Rectal smooth muscle tissue (tissue), 1 donor: ENCODE measurements at regions not wholly inside any gene's neighbourhood (a gene's known extent, or its start where the extent isn't known, plus 50 kb on each side); places are given as distances from the start of the nearest gene placed in this dataset.

Experiments
- H3K27ac ChIP-seq: one replicate; pipeline ENCODE4 v1.7.0; 2013; ENCODE audit warnings: low read depth, low read length, inconsistent platforms
- H3K27me3 ChIP-seq: one replicate; pipeline ENCODE4 v1.7.0; 2013; ENCODE audit warnings: low read length; ENCODE audit not compliant: control insufficient read depth, insufficient read depth
- H3K36me3 ChIP-seq: one replicate; pipeline ENCODE4 v1.7.0; 2013; ENCODE audit warnings: low read length; ENCODE audit not compliant: control insufficient read depth, insufficient read depth
- H3K4me1 ChIP-seq: one replicate; pipeline ENCODE4 v1.7.0; 2013; ENCODE audit warnings: low read length; ENCODE audit not compliant: control insufficient read depth, insufficient read depth
- H3K4me3 ChIP-seq: one replicate; pipeline ENCODE4 v1.7.0; 2013; ENCODE audit warnings: low read length
- H3K9ac ChIP-seq: one replicate; pipeline ENCODE4 v1.7.0; 2013; ENCODE audit warnings: low read length

DNA sequence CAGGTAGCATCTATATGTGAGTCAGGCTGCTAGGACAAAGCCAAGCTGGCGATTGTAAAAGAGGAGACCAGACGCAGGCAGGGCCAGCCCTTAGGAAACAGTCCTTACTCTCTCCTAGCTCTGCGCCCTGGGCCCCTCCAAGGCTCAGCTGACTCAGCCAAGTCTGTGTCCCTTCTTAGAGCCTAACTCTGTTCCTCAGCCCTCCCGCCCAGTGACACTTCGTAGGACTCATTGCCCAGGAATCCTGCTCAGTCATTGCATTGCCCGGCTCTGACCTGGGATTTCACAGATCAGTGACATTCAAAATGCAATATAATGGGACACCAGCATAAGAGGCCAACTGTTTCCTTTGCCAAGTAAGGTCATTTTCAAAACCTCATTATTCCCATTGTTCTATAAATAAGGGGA is 244.2 kb downstream of the TLE3 start:
- Histone ChIP-seq H3K27me3 (no peaks in the 10 kb centered on the region), H3K4me3 (no peak overlapping the region), H3K4me1 (no peaks in the 10 kb centered on the region), H3K27ac (no peak overlapping the region), H3K36me3 (no peaks in the 10 kb centered on the region), H3K9ac (no peak overlapping the region)

DNA sequence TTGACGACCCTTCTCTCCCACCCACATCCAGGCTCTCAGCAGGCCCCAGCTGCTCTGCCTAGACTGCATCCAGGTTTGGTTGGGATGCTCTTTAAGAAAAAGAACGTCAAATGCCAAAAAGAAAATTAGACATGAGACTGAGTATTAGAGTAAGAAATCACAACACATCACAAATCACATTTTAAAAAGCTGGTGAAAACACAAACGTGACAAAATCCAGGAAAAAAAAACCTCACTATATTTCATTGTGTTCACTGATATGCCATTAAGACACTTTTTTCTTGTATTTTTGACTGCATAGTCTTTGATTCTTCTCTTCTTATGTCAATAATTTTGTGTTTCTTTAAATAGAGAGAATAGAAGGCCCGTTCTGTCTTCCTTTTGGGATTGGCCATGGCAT is 243.7 kb downstream of the TLE3 start:
- H3K4me3 ChIP-seq = no peak overlapping the region
- H3K4me1 ChIP-seq = no peaks in the 10 kb centered on the region
- no peaks in the 10 kb centered on the region for H3K27me3 ChIP-seq
- H3K27ac ChIP-seq = no peak overlapping the region
- no peak overlapping the region for H3K9ac ChIP-seq
- H3K36me3 ChIP-seq = no peaks in the 10 kb centered on the region

DNA sequence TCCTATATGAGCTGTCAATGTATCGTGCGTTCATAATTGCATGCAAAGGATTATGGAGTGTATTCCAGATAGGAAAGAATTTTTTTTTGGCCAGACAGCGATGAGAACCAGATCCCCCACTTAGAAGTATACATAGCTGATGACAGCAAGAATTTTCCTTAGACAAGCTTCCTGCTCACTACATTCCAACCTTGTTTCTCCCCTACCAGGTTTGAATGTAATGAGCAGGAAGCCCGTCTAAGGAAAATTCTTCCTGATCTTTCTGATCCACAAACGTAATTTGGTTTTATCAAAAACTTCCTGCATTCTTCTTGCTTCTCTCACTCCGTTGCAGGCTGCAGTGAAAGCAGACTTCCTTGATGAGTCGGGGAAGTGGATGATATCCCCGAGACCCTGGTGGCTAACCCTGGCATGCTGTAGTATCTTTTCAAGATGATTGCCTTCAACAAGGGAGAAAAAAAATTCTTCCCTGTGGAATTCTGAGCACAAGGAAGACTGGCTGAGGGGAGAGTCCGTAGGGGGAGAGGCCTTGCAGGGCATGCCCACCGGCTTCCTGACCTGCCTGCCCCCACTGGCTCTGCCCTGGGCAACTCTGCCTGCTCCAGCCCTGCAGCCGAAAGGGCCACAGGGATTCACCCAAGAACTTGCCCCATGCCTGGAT is 243.1 kb downstream of the TLE3 start:
- H3K27ac ChIP-seq = no peak overlapping the region
- no peak overlapping the region for H3K9ac ChIP-seq
- H3K4me3 ChIP-seq = no peak overlapping the region
- no peaks in the 10 kb centered on the region for H3K36me3 ChIP-seq
- no peaks in the 10 kb centered on the region for H3K27me3 ChIP-seq
- no peaks in the 10 kb centered on the region for H3K4me1 ChIP-seq

DNA sequence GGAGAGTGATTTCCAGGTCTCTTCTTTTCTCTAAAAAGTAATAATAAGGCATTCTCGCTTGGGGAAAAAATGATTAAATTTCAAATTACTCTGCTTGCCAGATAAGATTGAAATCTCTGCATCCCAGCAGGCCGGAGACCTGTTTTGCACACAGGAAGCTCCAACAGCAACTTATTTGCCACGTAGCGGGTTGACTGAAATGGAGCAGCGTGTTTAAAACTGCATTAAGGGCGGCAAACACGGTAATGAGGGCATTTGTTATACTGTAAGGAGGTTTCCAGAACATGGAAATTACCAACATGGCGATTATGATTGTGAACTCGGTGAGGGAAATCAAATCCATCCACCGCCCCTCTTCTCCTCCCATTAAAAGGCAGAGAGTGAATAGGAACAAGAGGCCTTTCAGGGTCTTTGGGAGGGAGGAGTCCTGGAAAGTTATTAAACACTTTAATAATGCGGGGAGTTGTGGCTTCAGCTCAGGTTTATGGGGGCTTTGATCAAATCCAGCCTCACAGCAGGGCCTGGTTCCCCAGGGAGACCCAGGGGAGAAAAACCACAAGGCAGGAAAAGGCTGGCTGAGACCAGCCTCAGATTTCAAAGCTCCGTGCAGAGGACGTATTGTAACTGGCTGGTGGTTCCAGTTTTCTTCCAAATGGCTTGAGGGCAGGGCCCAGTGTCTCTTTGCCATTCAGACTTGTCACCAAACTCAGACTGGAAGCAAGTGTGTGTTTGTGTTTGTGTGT is 242.3 kb downstream of the TLE3 start:
- Histone ChIP-seq H3K4me1 (no peaks in the 10 kb centered on the region), H3K9ac (no peak overlapping the region), H3K36me3 (no peaks in the 10 kb centered on the region), H3K27ac (no peak overlapping the region), H3K4me3 (no peak overlapping the region), H3K27me3 (no peaks in the 10 kb centered on the region)

DNA sequence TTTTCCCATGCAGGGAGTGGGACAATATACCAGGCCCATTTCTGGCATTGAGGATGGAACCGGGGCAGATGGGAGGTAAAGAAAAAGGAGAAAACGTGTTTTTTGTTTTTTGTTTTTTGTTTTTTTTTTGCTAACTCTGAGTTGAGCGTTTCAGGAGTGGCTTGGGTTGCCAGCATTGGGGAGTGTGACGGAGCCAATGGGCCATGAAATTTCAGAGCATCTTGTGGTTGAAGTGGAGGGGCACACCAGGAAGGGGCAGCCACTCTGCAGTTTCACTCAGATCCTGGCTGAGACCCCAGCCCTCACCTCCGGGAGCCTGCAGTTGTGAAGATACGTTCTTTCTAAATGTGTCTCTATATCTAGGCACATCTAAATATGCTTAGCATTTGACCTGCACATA is 240.5 kb downstream of the TLE3 start:
- no peaks in the 10 kb centered on the region for H3K4me1 ChIP-seq
- no peak overlapping the region for H3K4me3 ChIP-seq
- no peak overlapping the region for H3K27ac ChIP-seq
- H3K27me3 ChIP-seq = peaks cover 6% of the 10 kb centered on the region
- H3K36me3 ChIP-seq = no peaks in the 10 kb centered on the region
- no peak overlapping the region for H3K9ac ChIP-seq

DNA sequence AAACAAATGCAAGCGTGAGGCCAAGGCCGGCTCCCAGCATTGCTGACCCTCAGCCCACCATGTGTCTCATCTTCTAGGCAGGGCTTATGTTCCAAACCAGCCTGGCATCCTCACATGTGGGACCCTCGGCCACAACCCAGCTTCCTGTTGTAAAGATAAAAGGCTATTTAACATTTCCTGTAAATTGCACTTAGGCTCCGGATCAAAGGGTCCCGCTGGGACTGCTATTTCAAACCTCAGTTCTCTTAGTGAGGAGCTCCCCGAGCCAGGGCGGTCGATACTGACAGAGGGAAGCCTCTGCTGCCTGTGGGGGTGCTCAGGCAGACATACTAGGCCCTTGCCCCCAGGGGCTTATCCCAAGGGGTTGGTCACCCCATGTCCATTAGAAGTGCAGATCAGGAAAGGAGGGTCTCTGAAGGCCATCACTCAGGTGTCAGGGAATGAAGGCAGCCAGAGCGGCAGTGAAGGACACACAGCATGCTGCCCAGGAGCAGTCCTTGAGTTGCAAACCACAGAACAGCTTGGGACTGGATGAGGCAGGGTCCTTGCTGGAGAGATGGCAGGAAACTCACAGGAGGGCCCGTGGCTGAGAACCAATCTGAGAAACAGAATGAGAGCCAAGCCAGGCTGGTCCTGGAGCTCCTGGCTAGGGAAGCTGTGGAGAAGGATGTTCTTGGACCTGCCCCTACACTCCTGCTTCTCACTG is 239.9 kb downstream of the TLE3 start:
- Histone ChIP-seq H3K9ac (no peak overlapping the region), H3K4me1 (no peaks in the 10 kb centered on the region), H3K36me3 (no peaks in the 10 kb centered on the region), H3K4me3 (no peak overlapping the region), H3K27me3 (peaks cover 6% of the 10 kb centered on the region), H3K27ac (no peak overlapping the region)

DNA sequence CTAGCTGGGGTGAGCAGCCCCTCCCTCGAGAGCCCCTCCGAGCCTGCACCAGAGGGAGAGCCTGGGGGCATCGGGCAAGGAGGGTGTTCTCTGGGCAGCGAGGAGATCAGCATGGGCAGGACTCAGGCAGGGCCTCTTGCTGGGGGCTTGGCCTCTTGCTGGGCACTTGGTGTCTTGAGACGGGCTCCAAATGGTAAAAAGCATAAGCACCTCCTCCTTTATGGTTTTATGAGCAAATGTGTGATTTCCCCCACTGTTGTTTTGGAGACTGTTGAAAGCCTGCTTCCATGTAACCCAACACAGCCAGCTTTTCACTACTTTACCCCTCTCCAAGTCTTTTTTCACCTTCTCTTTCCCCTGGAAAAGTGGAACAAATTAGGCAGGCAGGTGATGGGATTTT is 239.3 kb downstream of the TLE3 start:
- Histone ChIP-seq H3K4me3 (no peak overlapping the region), H3K27me3 (peaks cover 6% of the 10 kb centered on the region), H3K27ac (no peak overlapping the region), H3K9ac (no peak overlapping the region), H3K4me1 (no peaks in the 10 kb centered on the region), H3K36me3 (no peaks in the 10 kb centered on the region)

DNA sequence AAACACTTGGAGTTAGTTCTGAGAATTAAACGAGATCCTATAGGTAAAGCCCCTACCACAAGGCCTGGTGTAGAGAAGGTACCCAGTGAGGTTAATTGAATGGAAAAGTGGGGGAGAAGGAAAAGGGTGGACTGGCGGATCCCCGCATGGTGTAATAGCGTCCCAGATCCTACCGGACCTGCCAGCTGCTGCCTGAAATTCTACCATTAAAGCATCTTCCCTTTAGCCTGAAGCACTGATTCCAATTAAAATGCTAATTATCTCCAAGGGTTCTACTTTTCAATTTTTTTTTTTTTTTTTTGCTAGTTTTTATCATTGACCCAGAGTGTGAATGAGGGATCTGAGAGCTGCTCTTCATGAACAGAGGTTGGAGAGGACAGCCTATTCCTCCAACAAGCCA is 237.9 kb downstream of the TLE3 start:
- Histone ChIP-seq H3K9ac (no peak overlapping the region), H3K4me1 (no peaks in the 10 kb centered on the region)

DNA sequence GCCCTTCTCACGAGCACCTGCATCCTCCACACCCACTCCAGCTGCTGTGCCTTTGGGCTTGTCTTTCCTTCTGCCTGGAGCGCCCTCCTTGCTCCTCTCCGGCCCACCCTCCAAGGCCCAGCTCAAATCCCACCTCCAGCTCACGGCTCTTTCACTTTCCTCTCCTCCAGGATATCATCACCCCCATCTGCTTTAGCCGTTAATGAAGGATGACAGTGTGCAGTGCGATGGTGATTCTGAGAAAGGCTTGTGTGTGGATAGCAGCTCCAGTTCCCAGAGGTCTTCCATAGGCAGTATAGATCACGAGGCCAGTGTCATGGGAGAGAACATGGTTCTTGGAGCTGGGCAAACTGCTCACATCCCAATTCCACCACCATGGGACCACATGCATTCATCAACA is 237.4 kb downstream of the TLE3 start:
- Histone ChIP-seq H3K4me3 (no peak overlapping the region), H3K27me3 (peaks cover 6% of the 10 kb centered on the region), H3K4me1 (no peaks in the 10 kb centered on the region), H3K36me3 (no peaks in the 10 kb centered on the region), H3K27ac (no peak overlapping the region), H3K9ac (no peak overlapping the region)

More for the DNA sequence above, 237.9 kb downstream of the TLE3 start:
- Histone ChIP-seq H3K27ac (no peak overlapping the region), H3K4me3 (no peak overlapping the region), H3K36me3 (no peaks in the 10 kb centered on the region), H3K27me3 (peaks cover 6% of the 10 kb centered on the region)

DNA sequence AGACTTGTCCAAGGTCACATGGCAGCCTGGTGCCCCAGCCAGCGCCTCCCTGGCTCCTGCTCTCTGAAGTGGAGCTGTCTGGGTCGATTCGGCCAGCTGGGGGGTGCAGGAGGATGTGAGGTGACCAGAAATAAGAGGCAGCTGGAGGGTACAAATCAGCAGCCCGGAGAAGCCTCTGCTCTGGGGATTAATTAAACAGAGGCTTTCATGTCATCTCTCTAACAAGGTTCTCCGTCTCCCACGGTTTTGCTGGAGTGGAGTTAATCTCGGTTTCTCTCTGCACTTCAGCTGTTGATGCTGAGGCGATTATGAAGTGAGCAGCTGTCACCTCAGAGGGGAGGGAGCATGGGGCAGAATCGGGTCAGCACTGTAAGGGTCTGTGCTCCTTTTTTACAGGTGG is 236.8 kb downstream of the TLE3 start:
- Histone ChIP-seq H3K4me3 (no peak overlapping the region), H3K36me3 (no peaks in the 10 kb centered on the region), H3K27ac (no peak overlapping the region), H3K9ac (no peak overlapping the region), H3K27me3 (peaks cover 6% of the 10 kb centered on the region), H3K4me1 (no peaks in the 10 kb centered on the region)

DNA sequence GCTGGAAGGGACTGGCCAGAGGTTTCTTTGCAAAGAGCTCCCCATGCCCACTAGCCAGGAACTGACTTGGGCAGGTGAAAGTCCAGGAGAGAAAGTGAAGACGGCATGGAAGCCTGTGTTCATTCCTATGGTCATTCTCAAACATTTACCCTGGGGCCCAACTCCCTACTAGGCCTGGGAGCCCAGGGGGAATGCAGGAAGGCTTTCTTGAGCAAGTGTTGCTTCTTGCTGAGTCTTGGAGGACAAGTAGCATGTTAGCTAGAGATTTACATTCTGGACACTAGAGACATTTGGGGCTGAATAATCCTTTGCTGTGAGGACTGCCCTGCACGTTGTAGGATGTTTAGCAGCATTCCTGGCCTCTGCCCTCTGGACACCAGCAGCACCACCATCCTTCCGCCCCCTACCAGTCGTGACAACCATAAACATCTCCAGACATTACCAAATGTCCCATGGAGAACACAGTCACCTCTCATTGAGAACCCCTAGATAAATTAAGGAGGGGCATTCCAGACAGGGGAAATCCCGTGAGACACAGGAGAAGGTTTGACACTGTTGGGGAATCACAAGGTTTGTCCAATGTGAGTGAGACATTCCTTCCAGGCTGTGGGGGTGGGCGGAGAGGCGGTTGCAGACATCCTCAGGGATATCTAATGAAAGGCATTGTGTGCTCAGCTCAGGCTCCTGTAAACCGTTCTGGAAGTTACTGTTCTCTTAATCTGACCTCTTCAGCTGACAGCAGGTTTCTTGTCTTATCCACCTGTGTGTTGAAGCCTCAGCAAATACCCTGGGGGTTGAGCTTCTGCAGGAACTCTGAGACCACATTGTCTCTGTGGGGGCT is 236.2 kb downstream of the TLE3 start:
- Histone ChIP-seq H3K9ac (no peak overlapping the region), H3K36me3 (no peaks in the 10 kb centered on the region), H3K4me1 (no peaks in the 10 kb centered on the region), H3K4me3 (no peak overlapping the region), H3K27me3 (peaks cover 6% of the 10 kb centered on the region), H3K27ac (no peak overlapping the region)

DNA sequence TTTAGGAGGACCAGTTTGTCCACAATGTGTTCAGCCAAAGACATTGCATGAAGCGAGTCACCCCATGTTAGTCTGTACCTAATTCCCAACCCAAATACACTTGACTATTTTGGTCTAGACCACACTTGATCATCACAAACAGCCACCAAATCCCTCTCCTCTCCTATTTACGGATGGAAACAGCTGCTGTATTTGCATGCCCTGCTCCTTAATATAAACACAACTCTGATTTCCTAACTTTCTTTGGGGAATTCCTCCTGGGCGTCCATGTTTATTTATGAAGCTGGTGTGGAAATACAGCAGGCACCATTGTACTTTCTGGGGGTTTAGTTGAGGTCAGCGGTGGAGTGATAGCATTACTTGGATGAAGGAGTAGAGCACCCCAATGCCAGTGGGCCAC is 235.2 kb downstream of the TLE3 start:
- H3K4me1 ChIP-seq = no peaks in the 10 kb centered on the region
- H3K36me3 ChIP-seq = no peaks in the 10 kb centered on the region
- H3K4me3 ChIP-seq = no peak overlapping the region
- no peak overlapping the region for H3K27ac ChIP-seq
- H3K9ac ChIP-seq = no peak overlapping the region
- H3K27me3 ChIP-seq = peaks cover 6% of the 10 kb centered on the region
